ENCODE measurements at regions not wholly inside any gene's neighbourhood (a gene's known extent, or its start where the extent isn't known, plus 50 kb on each side); places are given as distances from the start of the nearest gene placed in this dataset.
"Not testable (repeated sequence)": the region's sequence is repeated elsewhere in the genome, so short reads cannot be mapped to it uniquely, and the experiment has no call there.

DNA sequence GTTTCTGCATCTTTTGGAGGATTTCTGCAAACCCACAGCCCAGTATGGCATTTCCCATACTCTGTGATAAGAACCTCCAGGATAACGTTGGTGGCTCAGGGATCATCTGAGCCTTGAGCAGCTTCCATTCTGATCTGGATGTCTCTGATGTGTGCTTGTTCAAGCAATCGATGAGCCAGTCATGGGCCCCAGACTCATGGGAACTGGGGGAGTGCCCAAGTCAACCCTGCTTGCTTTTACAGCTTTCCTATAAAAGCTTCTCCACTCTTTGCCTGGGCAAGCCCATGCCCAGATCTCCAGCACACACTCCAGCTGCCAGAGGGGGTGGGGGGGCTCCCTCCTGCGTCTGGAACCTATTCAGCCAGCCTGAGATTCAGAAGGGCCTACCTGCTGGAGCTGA, 207.6 kb upstream of the PLGLB2 start:
- H4K20me1 ChIP-seq (ENCODE audit: insufficient read depth); H3K4me2 ChIP-seq (ENCODE audit: low read length); intact Hi-C loops (cut with micrococcal nuclease); ATAC-seq; RAD21 ChIA-PET (ENCODE audit: low non-redundant PET in 1 of 2, low total read pairs in 2 of 2, uncharacterized antibody in 2 of 2, unreplicated experiment in 2 of 2); H3K4me3 ChIP-seq (replicated peaks in 1 of 2; ENCODE audit: low read depth in 1 of 2, low read length in 2 of 2); H3K9me3 ChIP-seq (ENCODE audit: control insufficient read depth in 1 of 2, insufficient read depth in 1 of 2, low read depth in 1 of 2, low read length in 2 of 2); H3K36me3 ChIP-seq (ENCODE audit: control insufficient read depth in 1 of 2, insufficient read depth in 2 of 2, low read length in 2 of 2); DNase-seq (ENCODE audit: low read depth, low spot score); POLR2A ChIA-PET; H3K4me1 ChIP-seq (ENCODE audit: control insufficient read depth in 1 of 2, insufficient read depth in 2 of 2, low read length in 2 of 2); H2AFZ ChIP-seq (ENCODE audit: low read depth, low read length, poor library complexity, severe bottlenecking); H3K79me2 ChIP-seq (ENCODE audit: insufficient read depth, low read length); H3K9me2 ChIP-seq (ENCODE audit: insufficient read depth); H3K27ac ChIP-seq (ENCODE audit: low read depth, low read length); CTCF ChIA-PET; H3K9ac ChIP-seq (ENCODE audit: low read length); H3K27me3 ChIP-seq (ENCODE audit: insufficient read depth, low read length); BruUV-seq (replicated peaks): not testable (repeated sequence)

- H3K4me2 ChIP-seq (ENCODE audit: low read length); DNase-seq (ENCODE audit: low read depth, low spot score); CTCF ChIA-PET; intact Hi-C loops (cut with micrococcal nuclease); H3K9me2 ChIP-seq (ENCODE audit: insufficient read depth); RAD21 ChIA-PET (ENCODE audit: low non-redundant PET in 1 of 2, low total read pairs in 2 of 2, uncharacterized antibody in 2 of 2, unreplicated experiment in 2 of 2); H3K4me3 ChIP-seq (replicated peaks in 1 of 2; ENCODE audit: low read depth in 1 of 2, low read length in 2 of 2); BruUV-seq (replicated peaks); H3K9ac ChIP-seq (ENCODE audit: low read length); H3K36me3 ChIP-seq (ENCODE audit: control insufficient read depth in 1 of 2, insufficient read depth in 2 of 2, low read length in 2 of 2); POLR2A ChIA-PET; H3K9me3 ChIP-seq (ENCODE audit: control insufficient read depth in 1 of 2, insufficient read depth in 1 of 2, low read depth in 1 of 2, low read length in 2 of 2); H4K20me1 ChIP-seq (ENCODE audit: insufficient read depth); H3K4me1 ChIP-seq (ENCODE audit: control insufficient read depth in 1 of 2, insufficient read depth in 2 of 2, low read length in 2 of 2); H3K79me2 ChIP-seq (ENCODE audit: insufficient read depth, low read length); H2AFZ ChIP-seq (ENCODE audit: low read depth, low read length, poor library complexity, severe bottlenecking); ATAC-seq; H3K27me3 ChIP-seq (ENCODE audit: insufficient read depth, low read length); H3K27ac ChIP-seq (ENCODE audit: low read depth, low read length): not testable (repeated sequence)
Measured at GRCh38 chr2:87542599-87543174, 205.2 kb upstream of the PLGLB2 start.

DNA sequence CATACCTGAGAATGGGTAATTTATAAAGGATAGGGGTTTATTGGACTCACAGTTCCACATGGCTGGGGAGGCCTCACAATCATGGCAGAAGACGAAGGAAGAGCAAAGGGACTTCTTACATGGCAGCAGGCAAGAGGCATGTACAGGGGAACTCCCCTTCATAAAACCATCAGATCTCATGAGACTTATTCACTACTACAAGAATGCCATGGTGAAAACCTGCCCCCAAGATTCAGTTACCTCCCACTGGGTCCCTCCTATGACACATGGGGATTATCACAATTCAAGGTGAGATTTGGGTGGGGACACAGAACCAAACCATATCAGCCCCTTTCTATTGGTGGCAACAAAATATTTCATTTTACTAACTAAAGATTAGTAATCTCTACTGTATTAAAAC, 204.1 kb upstream of the PLGLB2 start:
- not testable (repeated sequence) for H3K9me2 ChIP-seq (ENCODE audit: insufficient read depth); H2AFZ ChIP-seq (ENCODE audit: low read depth, low read length, poor library complexity, severe bottlenecking); BruUV-seq (replicated peaks)

DNA sequence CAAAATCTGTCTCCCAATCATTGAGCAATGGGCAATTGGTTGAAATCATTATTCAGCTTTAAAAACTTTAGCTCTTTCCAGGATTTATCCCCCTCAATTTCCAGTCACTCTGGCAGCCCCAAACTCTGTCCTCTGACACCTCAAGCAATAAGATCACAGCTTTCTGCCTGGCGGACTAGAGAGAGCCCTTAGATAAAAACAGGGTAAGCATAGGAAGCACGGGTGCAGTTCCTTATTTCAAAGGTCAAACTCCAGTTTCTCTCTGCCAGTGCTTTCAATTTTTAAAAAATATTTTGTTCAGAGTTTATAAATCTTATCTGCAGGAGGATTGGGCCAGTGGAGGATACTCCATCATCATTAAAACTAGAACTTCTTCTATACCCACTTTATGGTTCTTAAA, 200.8 kb upstream of the PLGLB2 start:
- H3K27ac ChIP-seq (ENCODE audit: low read depth, low read length); H3K36me3 ChIP-seq (ENCODE audit: control insufficient read depth in 1 of 2, insufficient read depth in 2 of 2, low read length in 2 of 2); BruUV-seq (replicated peaks); ATAC-seq; RAD21 ChIA-PET (ENCODE audit: low non-redundant PET in 1 of 2, low total read pairs in 2 of 2, uncharacterized antibody in 2 of 2, unreplicated experiment in 2 of 2); H3K4me1 ChIP-seq (ENCODE audit: control insufficient read depth in 1 of 2, insufficient read depth in 2 of 2, low read length in 2 of 2); H2AFZ ChIP-seq (ENCODE audit: low read depth, low read length, poor library complexity, severe bottlenecking); H3K9me2 ChIP-seq (ENCODE audit: insufficient read depth); intact Hi-C loops (cut with micrococcal nuclease); H3K4me3 ChIP-seq (replicated peaks in 1 of 2; ENCODE audit: low read depth in 1 of 2, low read length in 2 of 2); H3K9me3 ChIP-seq (ENCODE audit: control insufficient read depth in 1 of 2, insufficient read depth in 1 of 2, low read depth in 1 of 2, low read length in 2 of 2); H3K79me2 ChIP-seq (ENCODE audit: insufficient read depth, low read length); DNase-seq (ENCODE audit: low read depth, low spot score); H4K20me1 ChIP-seq (ENCODE audit: insufficient read depth); CTCF ChIA-PET; H3K9ac ChIP-seq (ENCODE audit: low read length); POLR2A ChIA-PET; H3K4me2 ChIP-seq (ENCODE audit: low read length); H3K27me3 ChIP-seq (ENCODE audit: insufficient read depth, low read length): not testable (repeated sequence)

More for the DNA sequence above, 204.1 kb upstream of the PLGLB2 start:
- H4K20me1 ChIP-seq (ENCODE audit: insufficient read depth); H3K9ac ChIP-seq (ENCODE audit: low read length); RAD21 ChIA-PET (ENCODE audit: low non-redundant PET in 1 of 2, low total read pairs in 2 of 2, uncharacterized antibody in 2 of 2, unreplicated experiment in 2 of 2); H3K36me3 ChIP-seq (ENCODE audit: control insufficient read depth in 1 of 2, insufficient read depth in 2 of 2, low read length in 2 of 2); ATAC-seq; H3K9me3 ChIP-seq (ENCODE audit: control insufficient read depth in 1 of 2, insufficient read depth in 1 of 2, low read depth in 1 of 2, low read length in 2 of 2); POLR2A ChIA-PET; H3K4me2 ChIP-seq (ENCODE audit: low read length); H3K27ac ChIP-seq (ENCODE audit: low read depth, low read length); H3K27me3 ChIP-seq (ENCODE audit: insufficient read depth, low read length); H3K79me2 ChIP-seq (ENCODE audit: insufficient read depth, low read length); H3K4me1 ChIP-seq (ENCODE audit: control insufficient read depth in 1 of 2, insufficient read depth in 2 of 2, low read length in 2 of 2); CTCF ChIA-PET; DNase-seq (ENCODE audit: low read depth, low spot score); H3K4me3 ChIP-seq (replicated peaks in 1 of 2; ENCODE audit: low read depth in 1 of 2, low read length in 2 of 2); intact Hi-C loops (cut with micrococcal nuclease): not testable (repeated sequence)

DNA sequence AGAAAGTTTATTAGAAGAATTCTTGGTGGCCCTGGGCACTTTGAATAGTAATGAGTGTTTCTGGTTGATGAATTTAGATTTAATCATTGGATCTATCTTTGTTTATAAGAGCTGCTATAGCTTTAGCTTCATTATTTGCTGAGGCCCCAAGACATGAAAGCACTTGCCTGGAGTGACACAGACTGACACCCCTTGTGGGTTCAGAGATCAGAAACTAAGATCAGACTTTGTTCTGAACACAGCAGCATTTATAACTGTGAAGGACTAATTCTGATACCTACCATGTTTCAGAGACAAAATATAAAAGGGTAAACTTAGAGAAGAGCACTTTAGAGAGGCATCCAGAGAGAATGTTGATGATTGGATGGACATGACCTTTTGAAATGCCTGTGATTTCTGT, 199.9 kb upstream of the PLGLB2 start:
- H3K4me2 ChIP-seq (ENCODE audit: low read length); POLR2A ChIA-PET; RAD21 ChIA-PET (ENCODE audit: low non-redundant PET in 1 of 2, low total read pairs in 2 of 2, uncharacterized antibody in 2 of 2, unreplicated experiment in 2 of 2); intact Hi-C loops (cut with micrococcal nuclease); H3K4me1 ChIP-seq (ENCODE audit: control insufficient read depth in 1 of 2, insufficient read depth in 2 of 2, low read length in 2 of 2); DNase-seq (ENCODE audit: low read depth, low spot score); H4K20me1 ChIP-seq (ENCODE audit: insufficient read depth); H3K36me3 ChIP-seq (ENCODE audit: control insufficient read depth in 1 of 2, insufficient read depth in 2 of 2, low read length in 2 of 2); H3K79me2 ChIP-seq (ENCODE audit: insufficient read depth, low read length); H3K4me3 ChIP-seq (replicated peaks in 1 of 2; ENCODE audit: low read depth in 1 of 2, low read length in 2 of 2); ATAC-seq; H3K27me3 ChIP-seq (ENCODE audit: insufficient read depth, low read length); H3K9me2 ChIP-seq (ENCODE audit: insufficient read depth); CTCF ChIA-PET; BruUV-seq (replicated peaks); H3K9ac ChIP-seq (ENCODE audit: low read length); H3K27ac ChIP-seq (ENCODE audit: low read depth, low read length); H2AFZ ChIP-seq (ENCODE audit: low read depth, low read length, poor library complexity, severe bottlenecking); H3K9me3 ChIP-seq (ENCODE audit: control insufficient read depth in 1 of 2, insufficient read depth in 1 of 2, low read depth in 1 of 2, low read length in 2 of 2): not testable (repeated sequence)
